UCSD-AML1 (cell line): ENCODE measurements at regions not wholly inside any gene's neighbourhood (a gene's known extent, or its start where the extent isn't known, plus 50 kb on each side); places are given as distances from the start of the nearest gene placed in this dataset.

Experiments used
- DNase-seq: peaks from one replicate; lab custom pipeline; 2025; ENCODE audit not compliant: unreplicated experiment; lab: John Stamatoyannopoulos, UW

DNA sequence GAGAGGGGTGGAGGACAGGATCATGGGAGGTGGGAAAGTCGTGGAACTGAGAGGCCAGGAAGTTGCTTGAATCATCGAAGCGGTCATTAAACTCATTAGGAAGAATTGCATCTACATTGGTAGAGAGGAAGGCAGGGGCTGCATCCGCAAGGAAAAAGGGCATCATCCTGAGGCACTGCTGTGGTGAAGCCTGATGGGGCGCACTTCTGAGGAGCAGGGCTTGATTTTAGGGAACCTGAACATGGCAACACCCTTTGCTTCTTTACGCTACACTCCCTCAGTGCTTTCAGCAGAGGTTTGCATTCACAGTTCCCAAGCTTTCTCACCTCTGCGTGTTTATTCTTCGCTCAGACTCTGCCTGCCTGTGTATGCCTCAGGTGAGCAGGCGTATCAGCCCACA is 352.0 kb upstream of the RAB6C start:
- DNase-seq, result no peak

DNA sequence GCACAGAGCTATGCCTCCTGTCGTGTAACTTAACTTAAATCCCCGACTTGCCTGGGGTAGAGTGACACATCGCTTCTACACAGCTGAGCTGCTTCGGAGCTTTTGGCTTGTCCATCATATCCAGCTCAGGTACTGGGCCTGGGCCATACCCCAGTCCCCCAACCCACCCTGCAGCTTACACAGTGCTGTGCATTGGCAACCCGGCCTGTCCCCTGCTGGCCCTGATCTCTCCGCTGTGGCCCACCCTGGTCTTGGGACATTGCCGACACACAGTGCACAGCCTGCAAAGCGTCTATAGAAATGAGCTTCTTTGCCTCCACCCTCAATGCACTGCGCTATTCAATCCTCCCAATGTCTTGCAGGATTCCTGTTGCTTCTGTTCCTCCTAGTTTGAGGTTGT is 342.8 kb upstream of the RAB6C start:
- no peak for DNase-seq

- DNase-seq, result no peak
Measured at GRCh38 chr2:129641371-129641770, 338.1 kb upstream of the RAB6C start.

- DNase-seq, result no peak
Measured at GRCh38 chr2:129642526-129643043, 336.9 kb upstream of the RAB6C start.

DNA sequence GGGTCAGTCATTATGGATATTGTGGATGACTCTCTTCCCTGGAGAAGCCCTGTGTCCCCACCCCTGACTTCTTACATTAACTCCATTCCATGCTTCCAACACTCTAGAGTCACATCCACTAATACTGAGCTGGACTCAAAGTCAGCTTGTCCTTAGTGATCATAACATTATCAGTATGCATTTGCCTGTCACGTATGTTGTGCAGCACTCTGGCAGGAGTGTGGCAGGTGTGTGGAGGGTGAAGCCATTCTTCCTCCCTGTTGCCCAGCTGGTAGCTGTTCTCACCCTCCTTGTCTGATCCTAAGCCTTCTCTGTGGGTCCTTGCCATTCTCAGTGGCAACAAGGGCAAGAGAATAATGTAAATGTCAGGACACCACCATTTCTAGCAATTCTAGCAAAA is 334.1 kb upstream of the RAB6C start:
- no peak for DNase-seq

DNA sequence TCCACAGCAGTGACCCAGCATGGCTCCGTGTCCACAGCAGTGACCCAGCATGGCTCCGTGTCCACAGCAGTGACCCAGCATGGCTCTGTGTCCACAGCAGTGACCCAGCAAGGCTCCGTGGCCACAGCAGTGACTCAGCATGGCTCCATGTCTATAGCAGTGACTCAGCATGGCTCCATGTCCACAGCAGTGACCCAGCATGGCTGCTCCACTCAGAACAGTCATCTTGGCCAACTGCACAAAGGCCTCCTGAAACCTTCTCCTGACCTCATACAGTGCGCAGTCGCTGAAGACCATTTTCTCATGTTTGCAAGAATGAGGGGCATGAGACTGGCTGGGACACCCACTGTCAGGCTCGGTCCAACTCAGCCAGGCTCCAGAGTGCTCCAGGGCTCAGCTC is 333.4 kb upstream of the RAB6C start:
- DNase-seq, result no peak

DNA sequence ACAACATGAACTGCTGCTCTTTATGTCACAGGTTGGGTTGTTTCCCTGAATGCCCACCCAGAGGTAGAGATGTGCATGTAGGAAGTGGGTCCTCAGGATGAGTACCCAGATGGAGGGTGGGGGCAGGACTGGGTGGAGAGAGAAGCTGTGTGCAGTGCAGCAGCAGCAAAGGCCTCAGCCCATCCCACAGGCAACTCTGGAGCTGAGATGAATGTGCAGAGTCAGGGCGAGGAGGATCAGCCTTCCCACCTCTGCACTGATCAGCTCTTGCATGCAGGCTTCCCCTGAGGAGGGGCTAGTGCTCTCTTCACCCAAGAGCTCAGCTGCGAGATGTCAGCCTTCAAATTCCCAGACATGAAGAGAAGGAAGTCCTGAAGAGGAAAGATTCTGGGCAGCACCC is 326.2 kb upstream of the RAB6C start:
- no peak for DNase-seq

DNA sequence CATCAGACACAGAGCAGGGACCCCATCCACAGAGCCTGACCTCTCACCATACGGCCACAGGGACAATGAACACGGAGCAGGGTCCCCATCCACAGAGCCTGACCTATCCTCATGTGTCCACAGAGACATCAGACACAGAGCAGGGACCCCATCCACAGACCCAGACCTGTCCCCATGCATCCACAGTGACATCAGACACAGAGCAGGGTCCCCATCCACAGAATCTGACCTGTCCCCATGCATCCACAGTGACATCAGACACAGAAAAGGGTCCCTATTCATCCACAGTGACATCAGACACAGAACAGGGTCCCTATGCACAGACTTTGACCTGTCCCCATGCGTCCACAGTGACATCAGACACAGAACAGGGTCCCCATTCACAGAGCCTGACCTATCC is 325.1 kb upstream of the RAB6C start:
- DNase-seq, result no peak

DNA sequence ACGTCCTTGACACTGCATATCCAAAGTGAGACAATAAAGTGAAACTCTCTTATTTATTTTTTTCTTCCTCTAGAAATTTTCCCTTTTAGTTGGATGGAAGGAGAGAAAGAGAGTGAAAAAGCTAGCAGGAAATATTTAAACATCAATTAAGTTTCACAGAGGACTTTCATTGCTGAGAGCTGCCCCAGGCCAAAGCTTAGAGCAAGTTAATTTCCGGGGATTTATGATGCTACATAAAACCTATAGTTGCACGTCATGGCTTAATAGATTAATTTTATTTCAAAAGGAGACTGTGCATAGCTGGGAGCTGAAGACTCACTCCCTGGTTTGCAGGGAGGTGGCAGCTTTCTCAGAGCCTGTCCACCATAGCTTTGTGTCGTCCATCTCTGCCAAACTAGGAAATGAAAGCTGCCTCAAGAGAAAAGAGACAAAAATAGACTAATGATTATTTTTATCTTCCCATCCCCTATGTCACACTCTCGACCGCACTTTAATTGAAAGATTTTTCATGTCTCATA is 323.3 kb upstream of the RAB6C start:
- no peak for DNase-seq

DNA sequence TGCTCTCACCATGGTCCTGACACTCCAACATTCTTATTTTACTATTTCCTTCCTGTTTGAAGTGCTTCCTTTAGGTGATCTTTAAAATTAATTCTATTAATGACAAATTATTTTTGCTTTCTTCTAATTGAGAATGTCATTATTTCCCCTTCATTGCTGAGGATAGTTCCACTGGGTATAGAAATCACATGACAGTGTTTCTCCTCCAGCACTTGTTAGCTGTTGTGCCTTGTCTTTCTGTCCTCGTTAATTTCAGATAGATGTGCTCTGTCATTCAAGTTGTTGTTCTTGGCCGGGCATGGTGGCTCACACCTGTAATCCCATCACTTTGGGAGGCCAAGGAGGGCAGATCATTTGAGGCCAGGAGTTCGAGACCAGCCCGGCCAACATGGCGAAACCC is 321.0 kb upstream of the RAB6C start:
- DNase-seq, result no peak

GRCh38 chr2:129661935-129662334 is 317.5 kb upstream of the RAB6C start:
- no peak for DNase-seq

DNA sequence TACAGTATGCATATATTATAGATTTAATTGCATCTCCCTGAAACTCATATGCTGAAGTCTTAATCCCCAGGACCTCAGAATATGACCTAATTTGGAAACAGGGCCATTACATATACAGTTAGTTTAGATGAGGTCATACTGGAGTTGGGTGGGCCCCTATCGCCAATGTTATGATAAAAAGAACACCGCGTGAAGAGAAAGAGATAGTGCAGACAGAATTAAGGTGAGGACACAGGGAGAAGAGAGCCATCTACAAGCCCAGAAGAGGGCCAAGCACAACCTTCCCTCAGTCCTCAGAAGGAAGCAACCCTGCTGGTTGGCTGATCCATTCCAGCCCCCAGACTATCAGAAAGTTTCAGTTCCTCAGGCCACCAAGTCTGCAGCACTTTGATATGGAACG is 311.9 kb upstream of the RAB6C start:
- DNase-seq, result no peak

- no peak for DNase-seq
Measured at GRCh38 chr2:129672521-129672920, 306.9 kb upstream of the RAB6C start.

DNA sequence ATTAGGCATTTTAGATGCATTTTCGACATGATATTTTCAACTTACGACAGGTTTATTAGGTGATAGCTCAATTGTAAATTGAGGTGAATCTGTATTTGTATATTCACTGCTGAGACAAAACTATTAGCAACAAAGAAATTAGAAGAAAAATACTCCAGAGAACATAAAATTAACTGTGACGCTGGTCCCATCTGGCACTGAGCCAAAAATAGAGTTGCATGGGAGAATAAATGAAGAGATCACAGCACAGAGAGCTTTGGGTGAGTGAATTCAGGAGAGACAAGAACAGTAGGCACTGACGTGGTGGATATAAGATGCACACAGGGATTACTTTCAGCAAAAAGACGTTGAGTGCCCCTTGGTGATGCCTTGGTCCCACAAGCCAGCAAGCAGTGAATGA is 306.2 kb upstream of the RAB6C start:
- DNase-seq, result no peak

DNA sequence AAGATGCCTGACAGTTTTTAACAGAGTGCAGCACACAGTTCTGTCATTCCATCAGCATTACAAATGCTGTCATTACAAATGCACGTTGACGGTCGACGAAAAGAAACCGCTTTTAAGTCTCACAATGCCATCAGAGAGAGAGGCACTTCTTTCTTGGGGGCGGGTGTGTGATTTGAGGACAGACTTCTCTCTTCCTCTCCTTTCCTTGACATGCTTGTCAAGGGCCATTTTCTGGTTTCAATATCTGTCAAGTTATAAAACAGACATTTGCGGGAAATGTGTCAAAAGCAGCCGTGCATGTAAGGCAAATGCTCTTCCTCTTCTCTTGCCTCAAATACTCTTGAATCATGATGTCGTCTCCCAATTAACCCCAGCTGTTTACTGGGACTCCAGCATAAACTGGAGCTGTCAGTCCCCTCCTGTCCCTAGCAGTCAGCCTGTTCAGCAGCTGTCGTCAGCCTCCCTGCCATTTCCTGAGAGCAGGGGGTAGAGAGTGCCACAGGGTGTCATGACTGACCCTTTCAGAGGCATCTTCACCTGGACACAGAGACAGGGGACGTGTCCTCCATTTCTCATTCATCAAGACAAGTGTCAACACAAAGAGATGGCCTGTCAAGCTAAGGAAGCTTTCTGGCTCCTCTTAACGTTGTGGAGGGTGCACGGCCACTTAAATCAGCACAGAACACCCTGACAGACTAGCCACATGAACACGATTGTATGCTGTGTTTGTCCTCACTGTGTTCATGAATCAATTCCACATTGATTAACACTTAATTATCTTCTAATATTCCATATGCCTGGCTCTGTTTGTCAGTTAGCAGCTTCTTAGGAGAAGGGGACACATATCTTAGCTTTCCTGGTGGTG is 305.4 kb upstream of the RAB6C start:
- DNase-seq, result no peak

GRCh38 chr2:129678751-129679150 is 300.7 kb upstream of the RAB6C start:
- no peak for DNase-seq

DNA sequence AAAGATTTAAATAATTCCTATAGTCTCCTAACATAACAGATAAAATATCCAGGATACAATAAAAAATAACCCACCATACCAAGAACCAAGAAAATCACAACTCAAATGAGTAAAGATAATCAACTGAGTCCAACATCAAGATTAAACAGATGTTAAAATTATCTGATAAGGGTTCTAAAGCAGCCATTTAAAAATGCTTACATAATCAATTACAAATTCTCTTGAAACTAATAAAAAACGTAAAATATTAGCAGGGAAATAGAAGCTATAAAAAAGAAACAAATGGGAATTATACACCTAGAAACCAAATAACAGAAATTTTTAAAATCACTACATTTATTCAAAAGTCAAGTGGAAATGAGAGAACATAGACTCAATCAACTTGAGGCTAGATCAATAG is 297.7 kb upstream of the RAB6C start:
- DNase-seq, result no peak

DNA sequence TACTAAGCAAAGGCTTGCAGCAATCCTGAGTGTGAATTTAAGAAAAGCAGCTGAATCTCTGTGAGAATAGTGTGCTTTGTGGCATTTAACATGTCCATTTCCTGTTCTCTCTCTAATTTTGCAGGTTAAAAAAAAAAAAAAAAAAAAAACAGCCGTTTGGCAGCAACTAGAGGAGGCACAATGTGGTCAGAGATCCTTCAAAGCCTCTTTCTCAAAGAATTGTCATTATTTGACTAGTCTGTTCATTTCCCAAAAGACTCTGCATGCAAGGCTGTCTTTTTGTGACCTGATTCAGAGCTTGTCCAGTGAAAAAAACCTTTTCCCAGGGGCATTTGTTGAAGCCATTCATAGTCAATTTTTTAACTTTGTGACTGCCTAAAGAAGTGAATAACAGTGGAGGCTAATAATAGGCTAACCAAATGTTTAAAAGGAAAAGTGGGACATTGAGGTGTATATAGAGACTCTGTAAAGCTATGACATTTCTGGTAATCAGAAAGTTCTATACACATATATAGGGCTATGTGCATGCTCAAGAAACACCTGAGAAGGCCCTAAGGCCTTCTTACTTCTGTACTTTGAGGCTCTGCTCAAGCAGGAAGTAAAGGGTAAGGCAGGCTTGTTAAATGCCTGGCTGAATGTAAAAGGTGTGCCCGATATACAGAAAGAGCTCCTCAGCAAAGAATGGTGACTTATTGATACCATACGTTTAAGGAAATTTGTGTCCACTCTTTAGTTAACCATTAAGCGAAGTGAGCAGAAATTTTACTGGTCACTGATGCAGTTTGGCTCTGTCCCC is 289.6 kb upstream of the RAB6C start:
- DNase-seq, result no peak

DNA sequence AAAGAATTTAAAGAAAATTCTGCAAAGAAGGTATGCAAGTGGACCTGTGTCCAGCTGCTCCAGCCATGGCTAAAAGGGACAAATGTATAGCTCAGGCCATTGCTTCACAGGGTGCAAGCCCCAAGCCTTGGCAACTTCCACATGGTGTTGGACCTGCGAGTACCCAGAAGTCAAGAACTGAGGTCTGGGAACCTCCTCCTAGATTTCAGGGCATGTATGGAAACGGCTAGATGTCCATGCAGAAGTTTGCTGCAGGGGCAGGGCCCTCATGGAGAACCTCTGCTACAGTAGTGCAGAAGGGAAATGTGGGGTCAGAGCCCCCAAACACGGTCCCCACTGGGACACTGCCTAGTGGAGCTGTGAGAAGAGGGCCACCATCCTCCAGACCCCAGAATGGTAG is 284.0 kb upstream of the RAB6C start:
- no peak for DNase-seq

- DNase-seq, result no peak
Measured at GRCh38 chr2:129698593-129698992, 280.9 kb upstream of the RAB6C start.

GRCh38 chr2:129699781-129700573 is 279.5 kb upstream of the RAB6C start:
- DNase-seq, result no peak
